WERI-Rb-1 (cell line): ENCODE measurements at regions not wholly inside any gene's neighbourhood (a gene's known extent, or its start where the extent isn't known, plus 50 kb on each side); places are given as distances from the start of the nearest gene placed in this dataset.

Experiments used
- DNase-seq: peaks from one replicate; pipeline ENCODE4 v3.0.0-alpha.2; 2020
- H3K27ac ChIP-seq: fragments of 250-450 bp; sonication (Bioruptor Pico); 2 replicates; pipeline ENCODE4 v1.5.1; 2020; ENCODE audit warnings: mild to moderate bottlenecking, moderate library complexity
- H3K27me3 ChIP-seq: fragments of 250-450 bp; sonication (Bioruptor Pico); 2 replicates; pipeline ENCODE4 v1.5.1; 2021; ENCODE audit warnings: mild to moderate bottlenecking, low read depth, moderate library complexity; ENCODE audit not compliant: insufficient read depth, severe bottlenecking
- H3K36me3 ChIP-seq: fragments of 250-450 bp; sonication (Bioruptor Pico); 2 replicates; pipeline ENCODE4 v1.5.1; 2020; ENCODE audit warnings: mild to moderate bottlenecking, moderate library complexity
- H3K4me3 ChIP-seq: 2 replicates; pipeline ENCODE4 v1.5.1; 2011; ENCODE audit warnings: low read depth, mild to moderate bottlenecking, control low read depth, low read length
- H3K9me3 ChIP-seq: fragments of 250-450 bp; sonication (Bioruptor Pico); 2 replicates; pipeline ENCODE4 v1.5.1; 2021; ENCODE audit warnings: mild to moderate bottlenecking, moderate library complexity; ENCODE audit not compliant: severe bottlenecking
- CTCF ChIP-seq: IDR thresholded peaks from 2 replicates; pipeline ENCODE4 v1.5.1; 2011; ENCODE audit warnings: low read depth, mild to moderate bottlenecking, control low read depth, inconsistent platforms, low read length

GRCh38 chr3:25035526-25035925 is 392.5 kb upstream of the RARB start:
- no peak for DNase-seq
- Histone ChIP-seq H3K4me3 (no peak overlapping the region), H3K36me3 (no peaks in the 10 kb centered on the region), H3K9me3 (no peaks in the 10 kb centered on the region), H3K27ac (no peak overlapping the region), H3K27me3 (no peaks in the 10 kb centered on the region)
- no peak for TF ChIP-seq CTCF

- H3K4me3 ChIP-seq = no peak overlapping the region
- H3K27me3 ChIP-seq = no peaks in the 10 kb centered on the region
- H3K27ac ChIP-seq = no peak overlapping the region
- DNase-seq = no peak
- no peaks in the 10 kb centered on the region for H3K9me3 ChIP-seq
- H3K36me3 ChIP-seq = no peaks in the 10 kb centered on the region
- TF ChIP-seq CTCF = no peak
These were observed 391.4 kb upstream of the RARB start for GRCh38 chr3:25036633-25037032.

- Histone ChIP-seq H3K4me3 (no peak overlapping the region), H3K27ac (no peak overlapping the region), H3K9me3 (no peaks in the 10 kb centered on the region), H3K27me3 (no peaks in the 10 kb centered on the region), H3K36me3 (no peaks in the 10 kb centered on the region)
- DNase-seq = no peak
- no peak for TF ChIP-seq CTCF
These were observed 391.0 kb upstream of the RARB start for GRCh38 chr3:25037049-25037547.

- Histone ChIP-seq H3K9me3 (no peaks in the 10 kb centered on the region), H3K4me3 (no peak overlapping the region), H3K27ac (no peak overlapping the region), H3K27me3 (no peaks in the 10 kb centered on the region), H3K36me3 (no peaks in the 10 kb centered on the region)
- no peak for DNase-seq
- no peak for TF ChIP-seq CTCF
These were observed 389.8 kb upstream of the RARB start for GRCh38 chr3:25038271-25038670.

GRCh38 chr3:25038922-25039321 is 389.1 kb upstream of the RARB start:
- Histone ChIP-seq H3K27ac (no peak overlapping the region), H3K27me3 (no peaks in the 10 kb centered on the region), H3K9me3 (no peaks in the 10 kb centered on the region), H3K4me3 (no peak overlapping the region), H3K36me3 (no peaks in the 10 kb centered on the region)
- no peak for TF ChIP-seq CTCF
- DNase-seq = no peak

- no peak for TF ChIP-seq CTCF
- Histone ChIP-seq H3K4me3 (no peak overlapping the region), H3K36me3 (no peaks in the 10 kb centered on the region), H3K27ac (no peak overlapping the region), H3K9me3 (no peaks in the 10 kb centered on the region), H3K27me3 (no peaks in the 10 kb centered on the region)
- no peak for DNase-seq
These were observed 387.3 kb upstream of the RARB start for GRCh38 chr3:25040748-25041147.
